Lung (tissue), 11 donors: ENCODE measurements at regions not wholly inside any gene's neighbourhood (a gene's known extent, or its start where the extent isn't known, plus 50 kb on each side); places are given as distances from the start of the nearest gene placed in this dataset.
A peak's percentile ranks its signal among the peaks of the same experiment; 100 is the strongest.

Experiments used
- ATAC-seq: fragments of 200-7000 bp; cut with Tn5 transposase; one replicate; pipeline ENCODE4 v1.9.1; 2020; ENCODE audit warnings: moderate number of reproducible peaks; ENCODE audit not compliant: insufficient read depth, low FRiP score
- DNase-seq, 3 donors: peaks; one replicate each; pipeline ENCODE4 v3.0.0-alpha.2; 2013 to 2017
- H3K27ac ChIP-seq, 2 donors: one replicate each; pipeline ENCODE4 v1.5.1; 2013; ENCODE audit warnings: mild to moderate bottlenecking in 2 of 2, moderate library complexity in 2 of 2, control low read depth in 1 of 2, inconsistent platforms in 1 of 2, low read depth in 1 of 2, low read length in 1 of 2
- H3K27me3 ChIP-seq, 3 donors: one replicate each; pipeline ENCODE4 v1.5.1; 2013; ENCODE audit warnings: low read length in 2 of 3; ENCODE audit not compliant: control insufficient read depth in 3 of 3, insufficient read depth in 3 of 3
- H3K36me3 ChIP-seq, 4 donors: one replicate each; pipeline ENCODE4 v1.5.1; 2013; ENCODE audit warnings: low read length in 4 of 4, mild to moderate bottlenecking in 1 of 4, moderate library complexity in 1 of 4; ENCODE audit not compliant: control insufficient read depth in 4 of 4, insufficient read depth in 4 of 4
- H3K4me1 ChIP-seq, 5 donors: one replicate each; pipeline ENCODE4 v1.5.1; 2013; ENCODE audit warnings: low read length in 5 of 5, mild to moderate bottlenecking in 2 of 5, moderate library complexity in 1 of 5; ENCODE audit not compliant: control insufficient read depth in 5 of 5, insufficient read depth in 5 of 5
- H3K4me3 ChIP-seq: one replicate; pipeline ENCODE4 v1.5.1; 2013; ENCODE audit warnings: mild to moderate bottlenecking, control low read depth, moderate library complexity
- H3K9ac ChIP-seq, 2 donors: one replicate each; pipeline ENCODE4 v1.5.1; 2013; ENCODE audit warnings: low read length in 2 of 2, control low read depth in 1 of 2; ENCODE audit not compliant: insufficient read depth in 1 of 2
- H3K9me3 ChIP-seq, 4 donors: one replicate each; pipeline ENCODE4 v1.5.1; 2013; ENCODE audit warnings: low read length in 3 of 4, mild to moderate bottlenecking in 1 of 4, moderate library complexity in 1 of 4; ENCODE audit not compliant: control insufficient read depth in 4 of 4, insufficient read depth in 3 of 4
- WGBS, 2 donors: extraction: QIAGEN DNeasy Blood & Tissue Kit; methylation state at CpG; one replicate each; pipeline ENCODE4 v1.1.7; 2013; 5-methylcytosine and 5-hydroxymethylcytosine counted together
- TF ChIP-seq, protein P1 (sequence below): IDR thresholded peaks from 2 replicates; pipeline ENCODE4 v1.5.1; 2012; ENCODE audit warnings: mild to moderate bottlenecking; ENCODE audit errors: control extremely low read depth, extremely low read depth
- donor health status: control.
- donor health status: control.
- donor health status: Bipolar disorder and iron deficiency.
- donor health status: healthy.
- donor health status: DM: yes; HTN: yes; CAD: no.

DNA sequence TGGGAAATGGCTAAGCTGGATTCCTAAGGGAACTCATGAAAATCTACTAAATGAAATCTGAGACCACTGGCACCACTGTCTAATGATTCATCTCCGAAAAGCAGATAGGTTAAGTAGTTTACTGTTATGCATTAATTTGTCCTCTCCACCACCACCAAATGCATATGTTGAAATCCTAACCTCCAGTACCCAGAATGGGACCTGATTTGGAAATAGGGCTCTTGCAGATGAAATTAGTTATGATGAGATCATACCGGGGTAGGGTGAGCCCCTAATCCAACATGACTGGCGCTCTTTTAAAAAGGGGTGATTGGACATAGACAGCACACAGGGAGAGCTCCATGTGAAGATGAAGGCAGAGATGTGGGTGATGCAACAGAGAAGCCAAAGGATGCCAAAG lies 124.9 kb upstream of the GUCY1A1 start:
- Histone ChIP-seq H3K4me3 (no peak overlapping the region), H3K27me3 (no peaks in the 10 kb centered on the region), H3K9ac (no peak overlapping the region), H3K9me3 (peaks cover 0 to 4% (median 0%) of the 10 kb centered on the region in 4 donors), H3K4me1 (peaks cover 0 to 3% (median 0%) of the 10 kb centered on the region in 5 donors), H3K36me3 (no peaks in the 10 kb centered on the region), H3K27ac (no peak overlapping the region)
- DNase-seq: no peak
- ATAC-seq: no peak
- TF ChIP-seq, protein P1, sequence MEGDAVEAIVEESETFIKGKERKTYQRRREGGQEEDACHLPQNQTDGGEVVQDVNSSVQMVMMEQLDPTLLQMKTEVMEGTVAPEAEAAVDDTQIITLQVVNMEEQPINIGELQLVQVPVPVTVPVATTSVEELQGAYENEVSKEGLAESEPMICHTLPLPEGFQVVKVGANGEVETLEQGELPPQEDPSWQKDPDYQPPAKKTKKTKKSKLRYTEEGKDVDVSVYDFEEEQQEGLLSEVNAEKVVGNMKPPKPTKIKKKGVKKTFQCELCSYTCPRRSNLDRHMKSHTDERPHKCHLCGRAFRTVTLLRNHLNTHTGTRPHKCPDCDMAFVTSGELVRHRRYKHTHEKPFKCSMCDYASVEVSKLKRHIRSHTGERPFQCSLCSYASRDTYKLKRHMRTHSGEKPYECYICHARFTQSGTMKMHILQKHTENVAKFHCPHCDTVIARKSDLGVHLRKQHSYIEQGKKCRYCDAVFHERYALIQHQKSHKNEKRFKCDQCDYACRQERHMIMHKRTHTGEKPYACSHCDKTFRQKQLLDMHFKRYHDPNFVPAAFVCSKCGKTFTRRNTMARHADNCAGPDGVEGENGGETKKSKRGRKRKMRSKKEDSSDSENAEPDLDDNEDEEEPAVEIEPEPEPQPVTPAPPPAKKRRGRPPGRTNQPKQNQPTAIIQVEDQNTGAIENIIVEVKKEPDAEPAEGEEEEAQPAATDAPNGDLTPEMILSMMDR: no peak
- 91 to 95% methylated on average over 3 of the region's 3 CpGs for WGBS, 2 donors

DNA sequence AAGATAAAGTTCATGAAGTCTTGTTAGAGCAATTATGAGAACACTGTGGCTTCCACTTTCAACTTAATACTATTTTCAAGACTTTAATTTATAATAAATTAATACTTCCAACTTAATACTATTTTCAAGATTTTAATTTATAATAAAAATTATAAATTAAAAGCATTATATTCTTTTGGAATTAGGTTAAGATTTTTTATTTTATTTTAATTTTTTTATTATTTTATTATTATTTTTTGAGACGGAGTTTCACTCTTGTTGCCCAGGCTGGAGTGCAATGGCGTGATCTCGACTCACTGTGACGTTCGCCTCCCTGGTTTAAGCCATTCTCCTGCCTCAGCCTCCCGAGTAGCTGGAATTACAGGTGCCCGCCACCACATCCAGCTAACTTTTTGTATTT lies 126.0 kb upstream of the GUCY1A1 start:
- DNase-seq: no peak
- no peaks in the 10 kb centered on the region for H3K36me3 ChIP-seq
- ATAC-seq: no peak
- 91 to 99% methylated on average over 7 of the region's 7 CpGs for WGBS, 2 donors
- peaks cover 0 to 3% (median 0%) of the 10 kb centered on the region in 5 donors for H3K4me1 ChIP-seq
- H3K27ac ChIP-seq: no peak overlapping the region
- no peaks in the 10 kb centered on the region for H3K27me3 ChIP-seq
- peaks cover 0 to 4% (median 0%) of the 10 kb centered on the region in 4 donors for H3K9me3 ChIP-seq
- H3K4me3 ChIP-seq: no peak overlapping the region
- TF ChIP-seq, protein P1: no peak
- H3K9ac ChIP-seq: no peak overlapping the region

DNA sequence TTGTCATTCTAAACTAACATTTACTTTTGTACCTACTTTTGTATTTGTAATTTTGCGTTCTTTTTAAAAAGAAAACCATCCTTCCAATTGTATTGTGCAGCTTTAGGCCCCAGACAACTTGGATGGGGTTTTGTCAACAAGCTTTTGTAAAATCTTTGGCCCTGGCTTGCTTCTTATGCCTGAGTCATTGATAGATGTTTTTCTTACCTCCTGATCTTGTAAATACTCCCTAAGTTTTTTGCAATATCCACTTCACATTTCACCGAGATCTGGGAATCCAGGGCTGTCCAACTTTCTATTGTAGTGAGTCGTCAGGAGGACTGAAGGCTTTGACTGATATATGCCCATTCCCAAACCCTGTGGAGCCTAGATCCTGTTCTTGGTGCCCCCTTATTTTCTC lies 126.9 kb upstream of the GUCY1A1 start:
- Histone ChIP-seq H3K9me3 (peaks cover 0 to 4% (median 0%) of the 10 kb centered on the region in 4 donors), H3K27me3 (no peaks in the 10 kb centered on the region), H3K27ac (no peak overlapping the region), H3K4me1 (peaks cover 0 to 3% (median 0%) of the 10 kb centered on the region in 5 donors), H3K4me3 (no peak overlapping the region), H3K36me3 (no peaks in the 10 kb centered on the region), H3K9ac (no peak overlapping the region)
- DNase-seq (no peak), ATAC-seq (no peak)
- 74% methylated on average over 3 of the region's 3 CpGs for WGBS, 2 donors
- TF ChIP-seq, protein P1: no peak

DNA sequence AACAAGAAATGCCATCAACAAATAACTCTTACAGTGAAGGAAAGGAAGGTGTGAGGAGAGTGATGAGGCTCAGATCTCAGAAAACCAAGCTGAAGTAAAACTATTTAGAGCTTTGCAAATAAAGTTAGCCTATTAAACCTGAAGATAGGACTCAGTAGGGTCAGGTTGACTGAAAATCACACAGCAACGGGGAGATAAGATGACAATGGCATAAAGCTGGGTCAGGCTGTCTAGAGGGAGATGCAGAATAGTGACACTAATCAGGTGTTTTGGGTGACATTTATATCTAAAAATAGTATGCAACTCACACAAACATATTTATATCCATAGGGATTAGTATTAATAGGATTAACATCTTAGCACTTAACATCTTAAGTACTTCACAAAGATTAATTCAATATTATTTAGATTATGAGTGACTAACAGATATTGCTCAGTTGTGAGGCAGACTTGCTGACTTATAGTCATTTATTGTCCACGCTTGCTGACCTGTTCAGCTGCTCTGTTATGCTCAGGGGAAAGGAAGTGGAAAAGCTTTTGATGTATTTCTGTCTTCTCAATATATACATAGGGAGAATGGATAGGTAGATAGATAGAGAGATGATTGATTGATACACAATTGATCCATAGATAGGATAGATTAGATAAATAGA lies 130.7 kb upstream of the GUCY1A1 start:
- WGBS, 2 donors: 86 to 89% methylated on average over 2 of the region's 2 CpGs
- Histone ChIP-seq H3K27ac (peak overlapping the region in 1 of 2 donors; percentile 29), H3K36me3 (no peaks in the 10 kb centered on the region), H3K27me3 (no peaks in the 10 kb centered on the region), H3K4me3 (no peak overlapping the region), H3K4me1 (peaks cover 0 to 13% (median 0%) of the 10 kb centered on the region in 5 donors), H3K9me3 (peaks cover 0 to 1% (median 0%) of the 10 kb centered on the region in 4 donors), H3K9ac (no peak overlapping the region)
- DNase-seq (no peak), ATAC-seq (no peak)
- TF ChIP-seq, protein P1: no peak
